ENCODE measurements at regions not wholly inside any gene's neighbourhood (a gene's known extent, or its start where the extent isn't known, plus 50 kb on each side); places are given as distances from the start of the nearest gene placed in this dataset.
A peak's percentile ranks its signal among the peaks of the same experiment; 100 is the strongest.

DNA sequence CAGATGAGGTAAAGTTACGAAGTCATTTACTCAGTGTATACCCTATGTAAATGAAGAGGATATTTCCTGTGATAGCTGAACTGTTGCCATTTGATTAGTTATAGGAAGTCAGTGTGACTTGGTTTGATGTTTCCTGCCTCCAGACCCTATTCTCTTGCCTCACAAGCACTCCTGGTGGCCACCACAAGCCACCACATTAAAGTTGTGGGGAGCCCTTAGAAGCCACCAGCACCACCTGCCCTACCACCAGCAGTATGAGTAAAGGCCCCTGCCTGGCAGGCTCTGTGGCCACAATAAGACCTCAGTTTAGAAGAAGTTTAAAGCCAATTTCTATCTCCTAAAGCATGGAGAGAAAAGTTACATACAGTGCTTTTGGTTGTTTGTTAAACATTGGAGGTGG lies 189.7 kb downstream of the DDX3Y start:
- no peaks in the 10 kb centered on the region for H3K9me3 ChIP-seq (ENCODE audit: control insufficient read depth in 1 of 2, insufficient read depth in 1 of 2, low read length in 2 of 2)
- H3K4me1 ChIP-seq (ENCODE audit: insufficient read depth, low read length): no peaks in the 10 kb centered on the region
- peak in 3 of 14 experiments; percentile 1 to 25 (median 14) for DNase-seq
- no peaks in the 10 kb centered on the region for H3K9me3 Mint-ChIP-seq
- H3K4me3 ChIP-seq (ENCODE audit: low read length): no peak overlapping the region
- ATAC-seq (ENCODE audit: poor library complexity): no peak
- H3K27me3 Mint-ChIP-seq: no peaks in the 10 kb centered on the region
- no peak overlapping the region for H3K4me3 Mint-ChIP-seq
- CTCF ChIA-PET: no interaction called here
- POLR2A ChIA-PET: no interaction called here
- H3K27me3 ChIP-seq (ENCODE audit: control insufficient read depth in 1 of 2, insufficient read depth in 2 of 2, low read length in 2 of 2): peaks cover 0 to 2% of the 10 kb centered on the region in 2 experiments
- H3K36me3 Mint-ChIP-seq (ENCODE audit: low read depth): no peaks in the 10 kb centered on the region
- TF ChIP-seq, protein P1, sequence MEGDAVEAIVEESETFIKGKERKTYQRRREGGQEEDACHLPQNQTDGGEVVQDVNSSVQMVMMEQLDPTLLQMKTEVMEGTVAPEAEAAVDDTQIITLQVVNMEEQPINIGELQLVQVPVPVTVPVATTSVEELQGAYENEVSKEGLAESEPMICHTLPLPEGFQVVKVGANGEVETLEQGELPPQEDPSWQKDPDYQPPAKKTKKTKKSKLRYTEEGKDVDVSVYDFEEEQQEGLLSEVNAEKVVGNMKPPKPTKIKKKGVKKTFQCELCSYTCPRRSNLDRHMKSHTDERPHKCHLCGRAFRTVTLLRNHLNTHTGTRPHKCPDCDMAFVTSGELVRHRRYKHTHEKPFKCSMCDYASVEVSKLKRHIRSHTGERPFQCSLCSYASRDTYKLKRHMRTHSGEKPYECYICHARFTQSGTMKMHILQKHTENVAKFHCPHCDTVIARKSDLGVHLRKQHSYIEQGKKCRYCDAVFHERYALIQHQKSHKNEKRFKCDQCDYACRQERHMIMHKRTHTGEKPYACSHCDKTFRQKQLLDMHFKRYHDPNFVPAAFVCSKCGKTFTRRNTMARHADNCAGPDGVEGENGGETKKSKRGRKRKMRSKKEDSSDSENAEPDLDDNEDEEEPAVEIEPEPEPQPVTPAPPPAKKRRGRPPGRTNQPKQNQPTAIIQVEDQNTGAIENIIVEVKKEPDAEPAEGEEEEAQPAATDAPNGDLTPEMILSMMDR (IDR thresholded peaks at IDR 0.05): no peak
- H3K27ac ChIP-seq (ENCODE audit: low read depth in 1 of 2, low read length in 2 of 2): no peak overlapping the region
- H3K36me3 ChIP-seq (ENCODE audit: insufficient read depth, low read length): no peaks in the 10 kb centered on the region
- intact Hi-C loops (cut with DNase I, micrococcal nuclease): no loop called here
- no peaks in the 10 kb centered on the region for H3K4me1 Mint-ChIP-seq (ENCODE audit: low read depth)
- no peak overlapping the region for H3K27ac Mint-ChIP-seq

DNA sequence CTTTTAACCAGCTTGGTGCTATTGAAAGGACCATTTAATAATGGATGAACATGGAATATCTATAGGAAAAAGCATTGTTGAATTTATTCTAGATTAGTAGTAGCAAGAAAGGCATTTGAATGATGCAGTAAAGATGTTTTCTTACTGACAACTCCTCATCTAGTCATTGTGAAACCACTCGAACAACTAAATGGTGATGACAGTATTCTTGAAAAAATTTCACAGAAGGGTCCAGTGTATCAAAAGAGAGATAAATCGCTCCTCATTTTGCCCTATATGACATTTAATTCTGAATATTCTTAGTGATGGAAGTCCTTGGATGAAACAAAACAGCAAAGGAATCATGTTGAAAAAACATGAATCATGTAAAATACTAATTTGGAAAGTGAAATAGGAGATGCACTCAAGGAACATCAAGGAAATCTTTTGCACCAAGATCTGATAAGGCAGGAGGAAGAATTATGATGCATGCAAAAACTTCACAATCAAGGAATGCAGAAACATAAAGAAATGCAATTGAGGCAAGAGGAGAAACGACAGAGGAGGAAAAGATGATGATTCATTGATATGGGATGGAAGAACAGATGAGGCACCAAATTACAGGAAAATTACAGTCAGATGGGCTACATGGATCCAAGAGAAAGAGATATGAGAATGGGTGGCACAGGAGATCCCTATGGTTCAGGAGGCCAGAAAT lies 190.4 kb downstream of the DDX3Y start:
- no peak for ATAC-seq (ENCODE audit: poor library complexity)
- no peaks in the 10 kb centered on the region for H3K27me3 Mint-ChIP-seq
- H3K4me3 Mint-ChIP-seq: no peak overlapping the region
- H3K4me1 Mint-ChIP-seq (ENCODE audit: low read depth): no peaks in the 10 kb centered on the region
- H3K27ac ChIP-seq (ENCODE audit: low read depth in 1 of 2, low read length in 2 of 2): no peak overlapping the region
- ChIA-PET POLR2A (no interaction called here), CTCF (no interaction called here)
- no peak for DNase-seq
- intact Hi-C loops (cut with DNase I, micrococcal nuclease): no loop called here
- H3K36me3 ChIP-seq (ENCODE audit: insufficient read depth, low read length): no peaks in the 10 kb centered on the region
- H3K27ac Mint-ChIP-seq: no peak overlapping the region
- H3K36me3 Mint-ChIP-seq (ENCODE audit: low read depth): no peaks in the 10 kb centered on the region
- no peaks in the 10 kb centered on the region for H3K9me3 ChIP-seq (ENCODE audit: control insufficient read depth in 1 of 2, insufficient read depth in 1 of 2, low read length in 2 of 2)
- TF ChIP-seq, protein P1 (IDR thresholded peaks at IDR 0.05): no peak
- no peak overlapping the region for H3K4me3 ChIP-seq (ENCODE audit: low read length)
- H3K4me1 ChIP-seq (ENCODE audit: insufficient read depth, low read length): no peaks in the 10 kb centered on the region
- no peaks in the 10 kb centered on the region for H3K9me3 Mint-ChIP-seq
- H3K27me3 ChIP-seq (ENCODE audit: control insufficient read depth in 1 of 2, insufficient read depth in 2 of 2, low read length in 2 of 2): peaks cover 0 to 2% of the 10 kb centered on the region in 2 experiments

DNA sequence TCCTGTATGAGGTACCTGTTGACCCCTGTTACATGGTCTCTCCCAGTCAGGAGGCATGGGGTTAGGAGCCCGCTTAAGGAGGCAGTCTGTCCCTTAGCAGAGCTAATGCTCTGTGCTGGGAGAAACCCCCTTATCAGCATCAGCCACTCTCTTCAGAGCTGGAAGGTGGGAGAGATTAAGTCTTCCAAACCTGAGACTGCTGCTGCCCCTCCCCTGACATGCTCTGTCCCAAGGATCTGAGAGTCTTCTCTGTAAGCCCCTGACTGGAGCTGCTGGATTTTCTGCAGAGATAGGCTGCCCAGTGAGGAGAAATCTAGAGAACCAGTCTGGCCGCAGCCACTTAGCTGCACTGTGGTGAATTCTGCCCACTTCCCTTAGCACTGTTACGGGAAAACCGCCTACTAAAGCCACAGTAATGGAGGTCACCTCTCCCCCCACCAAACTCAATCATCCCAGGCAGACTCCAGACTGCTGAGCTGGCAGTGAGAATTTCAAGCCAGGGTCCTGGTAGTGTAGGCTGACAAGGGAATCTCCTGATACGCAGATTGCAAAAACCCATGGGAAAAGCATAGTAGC lies 222.3 kb downstream of the DDX3Y start:
- H3K36me3 ChIP-seq (ENCODE audit: insufficient read depth, low read length): no peaks in the 10 kb centered on the region
- TF ChIP-seq, protein P1 (IDR thresholded peaks at IDR 0.05): no peak
- Mint-ChIP-seq H3K27me3 (no peaks in the 10 kb centered on the region), H3K27ac (no peak overlapping the region), H3K36me3 (ENCODE audit: low read depth) (no peaks in the 10 kb centered on the region), H3K4me1 (ENCODE audit: low read depth) (no peaks in the 10 kb centered on the region), H3K9me3 (no peaks in the 10 kb centered on the region), H3K4me3 (no peak overlapping the region)
- intact Hi-C loops (cut with DNase I, micrococcal nuclease): no loop called here
- no peak overlapping the region for H3K27ac ChIP-seq (ENCODE audit: low read depth in 1 of 2, low read length in 2 of 2)
- no peaks in the 10 kb centered on the region for H3K9me3 ChIP-seq (ENCODE audit: control insufficient read depth in 1 of 2, insufficient read depth in 1 of 2, low read length in 2 of 2)
- no peak overlapping the region for H3K4me3 ChIP-seq (ENCODE audit: low read length)
- no peaks in the 10 kb centered on the region for H3K4me1 ChIP-seq (ENCODE audit: insufficient read depth, low read length)
- no peak for DNase-seq
- no peak for ATAC-seq (ENCODE audit: poor library complexity)
- CTCF ChIA-PET: no interaction called here
- no peaks in the 10 kb centered on the region for H3K27me3 ChIP-seq (ENCODE audit: control insufficient read depth in 1 of 2, insufficient read depth in 2 of 2, low read length in 2 of 2)
- POLR2A ChIA-PET: no interaction called here

Measured in CD4-positive, alpha-beta T cell (primary cell).